Fibroblast of the conjunctiva (primary cell): ENCODE measurements at regions not wholly inside any gene's neighbourhood (a gene's known extent, or its start where the extent isn't known, plus 50 kb on each side); places are given as distances from the start of the nearest gene placed in this dataset.

Experiments
- DNase-seq: peaks from one replicate; pipeline ENCODE4 v3.0.0-alpha.2; 2010; ENCODE audit warnings: low read depth

DNA sequence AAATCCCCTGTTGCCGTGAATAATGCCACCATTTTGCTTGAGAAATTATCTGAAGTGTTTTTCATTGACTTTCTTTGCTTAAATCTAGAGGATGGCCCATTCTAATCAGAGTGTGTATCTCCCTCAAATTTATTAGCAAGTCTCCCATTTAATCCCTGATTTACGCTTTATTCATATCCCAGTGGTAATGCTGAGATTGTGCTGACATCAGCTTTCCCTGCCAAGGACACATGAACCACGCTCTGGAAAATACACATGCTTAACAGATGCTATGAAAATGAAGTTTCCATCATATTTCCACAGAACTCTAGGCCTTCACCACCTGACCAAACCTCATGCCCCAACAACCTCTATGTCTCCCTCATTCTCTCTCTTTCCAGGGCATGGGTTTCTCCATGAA is 545.4 kb downstream of the TUSC7 start:
- DNase-seq, result no peak

DNA sequence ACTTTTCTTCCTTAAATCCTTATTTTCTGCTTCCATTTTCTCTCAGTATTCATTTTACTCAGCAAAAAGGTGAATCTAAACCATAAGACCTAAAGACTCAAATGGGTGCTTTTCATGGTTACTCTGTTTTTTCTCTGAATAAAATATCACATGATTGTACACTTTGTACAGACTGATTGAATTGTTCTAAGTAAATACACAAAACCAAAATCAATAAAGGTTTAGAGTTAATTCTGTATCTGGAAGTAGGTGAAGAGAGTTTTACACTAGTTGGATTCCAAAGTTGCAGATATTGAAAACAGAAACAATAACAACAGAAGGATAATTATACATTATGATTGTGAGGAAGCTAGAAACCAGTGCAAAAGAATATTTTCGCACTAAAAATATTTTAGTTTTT is 546.2 kb downstream of the TUSC7 start:
- no peak for DNase-seq

DNA sequence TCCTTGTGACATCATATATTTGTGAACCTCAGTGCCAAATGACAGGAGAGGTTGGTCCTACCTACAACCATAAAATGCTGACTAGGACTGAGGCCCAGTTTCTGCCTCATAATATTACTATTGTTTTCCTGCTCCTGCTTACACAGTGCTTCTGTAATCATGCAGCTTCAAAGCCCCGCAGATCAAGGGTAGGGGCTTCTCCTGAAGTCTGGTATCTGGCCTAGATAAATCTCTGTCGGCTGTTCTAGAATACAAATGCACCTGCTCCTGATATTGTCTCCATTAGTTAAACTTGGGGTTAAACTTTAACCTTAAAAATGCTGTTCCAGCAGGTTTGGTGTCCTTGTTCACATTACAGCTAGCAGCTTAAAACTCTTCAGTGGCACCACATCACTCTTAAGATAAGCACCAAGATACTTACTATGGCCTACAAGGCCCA is 552.4 kb downstream of the TUSC7 start:
- no peak for DNase-seq

- DNase-seq, result no peak
Observed at GRCh38 chr3:117263270-117263669, 553.7 kb downstream of the TUSC7 start.

GRCh38 chr3:117263745-117264144 is 554.2 kb downstream of the TUSC7 start:
- no peak for DNase-seq

GRCh38 chr3:117264204-117264994 is 554.8 kb downstream of the TUSC7 start:
- DNase-seq, result no peak

GRCh38 chr3:117266806-117267205 is 557.2 kb downstream of the TUSC7 start:
- DNase-seq, result no peak

- no peak for DNase-seq
Observed at GRCh38 chr3:117268318-117268717, 558.7 kb downstream of the TUSC7 start.

GRCh38 chr3:117272274-117272673 is 562.7 kb downstream of the TUSC7 start:
- no peak for DNase-seq

DNA sequence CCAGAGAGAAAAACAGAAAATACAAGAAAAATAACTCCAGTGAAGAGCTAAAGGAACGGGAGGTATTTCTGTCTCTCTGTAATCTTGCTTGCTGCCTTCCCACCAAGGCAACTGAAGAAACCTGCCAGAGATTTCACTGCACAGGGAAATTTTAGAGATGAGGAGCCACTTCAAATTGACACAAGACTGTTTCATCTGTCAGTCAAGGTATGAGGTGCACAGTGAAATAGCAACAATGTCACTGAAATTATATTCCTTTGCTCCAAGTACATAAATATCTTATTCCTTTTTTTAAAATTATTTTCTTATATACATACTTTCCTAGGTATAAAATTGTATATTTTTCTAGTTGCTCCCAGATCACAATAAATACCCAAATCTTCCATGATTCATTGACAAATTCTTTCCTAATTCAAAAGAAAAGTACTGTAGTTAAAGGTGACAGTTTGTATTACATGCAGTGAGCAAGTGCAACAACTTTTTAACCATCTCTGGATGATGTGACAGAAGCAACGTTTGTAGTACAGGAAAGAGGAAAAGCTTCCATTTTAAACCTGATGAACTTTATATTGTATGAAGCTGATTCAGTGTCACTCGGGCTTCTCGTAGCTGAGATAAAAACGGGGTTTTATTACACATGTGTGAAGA is 563.4 kb downstream of the TUSC7 start:
- no peak for DNase-seq

DNA sequence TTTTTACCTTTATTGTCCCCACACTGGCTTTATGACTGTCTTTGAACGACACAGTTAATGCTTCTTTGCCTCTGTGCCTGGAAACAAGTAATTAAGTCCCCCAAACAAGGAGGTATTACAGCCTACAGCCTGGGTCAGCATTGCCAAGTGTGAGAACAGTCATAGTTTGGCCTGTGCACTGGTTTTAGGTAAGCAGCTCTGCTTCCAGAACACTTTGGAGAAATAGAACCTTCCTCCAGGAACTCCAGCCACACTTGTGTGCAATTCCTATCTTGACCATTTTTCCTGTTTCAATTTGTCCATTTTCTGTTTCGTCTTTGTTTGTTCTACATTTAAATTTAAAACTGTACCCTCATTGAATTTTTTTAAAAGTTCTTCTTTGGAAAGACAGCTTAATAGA is 568.2 kb downstream of the TUSC7 start:
- DNase-seq, result no peak

DNA sequence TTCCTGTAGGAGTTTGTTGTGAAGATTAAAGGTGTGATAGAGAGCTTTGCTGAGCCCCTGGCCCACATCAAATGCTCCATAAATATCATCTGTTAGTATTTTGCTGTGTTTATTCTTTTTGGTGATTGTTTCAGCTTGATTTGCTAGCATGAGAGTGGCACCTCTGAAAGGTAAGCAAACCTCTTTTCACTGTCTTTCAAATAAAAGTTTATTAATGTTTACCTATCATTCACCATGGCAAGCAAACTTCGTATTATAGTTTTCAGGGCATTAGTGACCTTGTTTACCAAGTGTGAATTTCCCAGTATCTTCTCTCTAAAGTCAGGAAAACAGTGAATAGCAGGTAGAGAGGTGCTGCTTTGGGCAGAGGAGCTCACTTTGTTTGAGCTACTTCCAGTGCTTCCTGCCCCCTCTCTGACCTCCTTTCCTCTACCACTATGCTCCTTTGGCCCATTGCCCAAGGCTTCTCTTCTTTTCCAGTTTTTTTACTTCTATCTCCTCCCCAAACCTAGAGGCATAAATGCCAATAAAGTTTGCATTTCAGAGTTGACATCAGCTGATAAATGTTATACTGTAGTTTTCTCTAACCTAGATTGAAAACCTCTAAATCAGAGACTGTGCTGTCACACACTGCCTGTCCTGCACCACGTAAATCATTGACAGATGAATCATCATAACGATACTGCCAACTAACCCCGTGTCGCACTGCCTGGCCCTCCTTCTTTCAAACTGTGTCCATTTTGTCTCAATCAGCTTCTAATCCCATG is 569.0 kb downstream of the TUSC7 start:
- DNase-seq, result no peak

DNA sequence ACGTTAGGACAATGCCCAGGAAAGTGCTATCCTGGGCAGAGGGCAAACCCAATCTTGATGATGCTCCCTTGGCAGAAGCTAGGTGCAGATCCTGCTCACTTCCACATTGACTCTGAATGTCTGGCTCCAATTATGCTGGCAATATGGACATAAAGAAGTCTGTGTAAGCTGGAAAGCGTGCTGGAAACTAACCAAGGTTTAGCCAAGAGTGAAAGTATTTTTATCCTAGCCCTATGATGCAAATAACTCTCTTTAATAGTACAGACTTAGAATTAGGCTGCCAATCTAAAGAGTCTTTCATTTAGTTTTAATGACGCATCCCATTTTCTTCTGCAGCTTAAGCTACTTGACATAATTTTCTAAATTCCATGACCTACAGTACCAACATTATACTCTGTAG is 571.8 kb downstream of the TUSC7 start:
- peak; percentile 28 for DNase-seq

- DNase-seq, result no peak
Observed at GRCh38 chr3:117282566-117282965, 573.0 kb downstream of the TUSC7 start.

DNA sequence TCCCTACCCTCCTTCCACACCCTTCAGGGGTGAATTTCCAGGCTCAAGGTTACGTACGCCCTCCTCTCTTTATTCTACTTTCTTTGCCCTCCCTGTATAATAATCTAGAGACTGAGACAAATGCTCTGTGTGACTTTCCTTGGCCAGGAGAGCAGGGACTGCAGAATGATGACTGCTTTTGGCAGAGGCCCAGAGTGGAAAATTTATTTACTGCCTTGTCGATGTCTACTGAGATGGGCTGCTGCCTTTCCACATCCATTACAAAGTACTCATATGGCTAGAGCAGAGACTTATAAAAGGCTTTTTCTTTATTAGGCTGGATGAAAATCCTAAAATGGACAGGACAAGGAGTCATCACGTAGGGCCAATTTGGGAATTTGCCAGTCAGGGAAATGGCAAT is 576.2 kb downstream of the TUSC7 start:
- DNase-seq, result no peak

GRCh38 chr3:117286488-117286887 is 576.9 kb downstream of the TUSC7 start:
- no peak for DNase-seq

DNA sequence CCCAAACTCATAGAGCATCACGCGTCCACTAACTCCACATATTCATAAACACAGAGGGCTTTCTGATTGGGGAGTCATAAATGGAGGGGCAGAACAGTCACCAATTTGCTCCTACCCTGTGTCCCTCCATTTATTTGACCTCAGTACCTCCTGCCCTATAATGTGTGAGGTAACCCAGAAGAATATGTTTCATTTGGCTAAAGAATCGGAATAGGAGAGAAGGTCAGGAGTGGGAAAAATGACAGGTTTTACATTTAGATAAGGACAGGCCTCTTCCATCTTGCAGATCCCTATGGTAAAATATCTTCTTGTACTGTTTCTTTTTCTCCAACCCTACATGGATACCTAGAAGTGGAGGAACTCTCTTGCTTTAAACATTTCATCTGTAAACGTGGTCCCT is 578.0 kb downstream of the TUSC7 start:
- no peak for DNase-seq

- DNase-seq, result no peak
Observed at GRCh38 chr3:117291476-117291875, 581.9 kb downstream of the TUSC7 start.

- no peak for DNase-seq
Observed at GRCh38 chr3:117297065-117297464, 587.5 kb downstream of the TUSC7 start.

GRCh38 chr3:117297541-117297940 is 588.0 kb downstream of the TUSC7 start:
- no peak for DNase-seq

- no peak for DNase-seq
Observed at GRCh38 chr3:117298273-117298672, 588.7 kb downstream of the TUSC7 start.

DNA sequence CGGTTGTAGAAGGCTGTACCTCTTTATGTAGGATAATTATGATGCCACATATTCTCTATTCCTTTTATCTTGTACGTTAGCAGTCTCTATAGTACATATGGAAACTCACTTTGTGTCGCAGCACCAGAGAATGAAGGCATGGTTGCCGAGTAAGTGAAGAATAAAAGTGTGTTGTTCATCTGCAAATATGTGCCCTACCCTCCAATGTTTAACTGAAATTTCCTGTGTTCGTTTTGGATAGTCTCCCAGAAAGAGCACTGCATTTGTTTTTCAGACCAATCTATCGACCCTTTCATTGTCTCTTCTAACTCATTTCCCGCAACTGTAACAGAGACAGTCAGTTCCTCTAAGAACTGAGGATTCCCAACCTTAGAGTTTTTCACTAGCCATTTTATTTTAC is 592.8 kb downstream of the TUSC7 start:
- DNase-seq, result no peak

- DNase-seq, result no peak
Observed at GRCh38 chr3:117303443-117303842, 593.9 kb downstream of the TUSC7 start.
